Skeletal muscle cell (primary cell): ENCODE measurements at regions not wholly inside any gene's neighbourhood (a gene's known extent, or its start where the extent isn't known, plus 50 kb on each side); places are given as distances from the start of the nearest gene placed in this dataset.

Experiments used
- DNase-seq: peaks from one replicate; pipeline ENCODE4 v3.0.0-alpha.2; 2010; ENCODE audit warnings: low read depth
- H3K4me3 ChIP-seq: 2 replicates; pipeline ENCODE4 v1.5.1; 2011; ENCODE audit warnings: low read depth, mild to moderate bottlenecking, control low read depth, low read length, moderate library complexity

DNA sequence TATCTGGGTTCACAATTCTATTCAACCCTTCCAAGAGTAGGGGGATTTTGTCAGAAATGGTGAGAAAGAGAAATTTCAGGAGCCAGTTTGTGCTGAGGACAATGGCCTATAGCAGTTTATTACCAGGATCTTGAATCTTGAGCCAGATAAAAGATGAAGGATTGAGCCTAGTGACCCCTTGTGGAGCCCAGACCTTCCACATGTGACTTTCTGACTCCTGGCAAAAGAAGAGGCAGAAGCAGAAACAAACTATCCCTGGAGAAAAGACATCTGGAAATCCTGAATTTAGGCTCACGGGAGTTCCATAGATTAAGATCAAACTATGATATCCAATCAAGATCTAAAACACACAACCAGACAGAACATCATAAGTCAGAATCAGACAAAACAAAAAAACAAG is 60.9 kb upstream of the CHRM2 start:
- DNase-seq: no peak
- H3K4me3 ChIP-seq: no peak overlapping the region

DNA sequence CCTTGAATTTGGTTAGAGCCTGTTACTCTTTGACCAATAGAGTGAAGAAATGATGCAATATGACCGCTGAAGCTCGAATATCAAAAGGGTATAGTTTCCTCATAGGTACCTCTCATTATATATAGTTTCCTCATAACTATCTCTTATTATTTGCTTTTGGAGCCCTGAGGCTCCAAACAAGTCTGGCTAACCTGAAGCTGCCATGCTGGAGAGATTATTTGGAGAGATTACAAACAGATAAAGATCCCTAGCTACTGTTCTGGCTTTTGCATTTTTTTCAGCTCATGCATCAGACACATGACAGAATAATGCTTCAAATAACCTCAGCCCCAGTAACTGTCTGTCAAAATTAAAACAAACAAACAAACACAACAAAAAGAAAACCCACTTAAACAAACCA is 65.4 kb upstream of the CHRM2 start:
- no peak overlapping the region for H3K4me3 ChIP-seq
- no peak for DNase-seq

DNA sequence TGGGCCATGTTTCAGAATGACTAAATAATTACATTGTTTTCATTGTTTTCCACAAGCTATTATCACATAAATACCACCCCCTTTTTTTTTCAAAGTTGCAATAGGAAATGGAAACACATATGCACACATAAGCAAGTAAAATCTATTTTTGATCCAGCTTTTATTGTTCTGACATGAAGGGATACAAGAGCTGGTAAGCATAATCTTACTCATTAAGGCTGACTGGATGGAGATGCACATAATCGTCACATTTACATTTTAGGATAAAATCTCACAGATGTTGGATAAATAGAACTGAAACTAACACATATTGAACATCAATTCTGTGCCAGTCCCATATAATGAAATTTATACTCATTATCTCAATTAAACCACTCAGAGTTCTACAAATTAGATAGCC is 84.5 kb upstream of the CHRM2 start:
- DNase-seq: no peak
- no peak overlapping the region for H3K4me3 ChIP-seq

DNA sequence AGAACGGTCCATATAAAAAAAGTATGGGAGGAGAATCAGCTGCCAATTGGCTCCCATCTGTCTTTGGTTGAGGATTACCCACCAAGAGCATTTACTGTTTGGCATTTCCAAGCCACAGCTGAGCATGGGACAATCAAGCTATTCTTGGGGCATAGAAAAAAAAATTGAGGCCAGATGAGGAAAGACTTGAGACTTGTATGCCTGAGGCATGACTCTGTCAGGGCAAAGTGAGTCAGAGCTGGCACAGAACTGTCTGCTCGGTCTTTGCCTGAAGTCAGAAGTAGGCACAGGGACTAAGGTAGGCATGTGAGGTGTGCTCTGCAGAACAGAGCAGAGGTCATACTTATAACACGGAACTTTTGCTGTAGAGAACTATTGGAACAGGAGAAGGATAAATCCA is 126.5 kb upstream of the CHRM2 start:
- DNase-seq: no peak
- no peak overlapping the region for H3K4me3 ChIP-seq

DNA sequence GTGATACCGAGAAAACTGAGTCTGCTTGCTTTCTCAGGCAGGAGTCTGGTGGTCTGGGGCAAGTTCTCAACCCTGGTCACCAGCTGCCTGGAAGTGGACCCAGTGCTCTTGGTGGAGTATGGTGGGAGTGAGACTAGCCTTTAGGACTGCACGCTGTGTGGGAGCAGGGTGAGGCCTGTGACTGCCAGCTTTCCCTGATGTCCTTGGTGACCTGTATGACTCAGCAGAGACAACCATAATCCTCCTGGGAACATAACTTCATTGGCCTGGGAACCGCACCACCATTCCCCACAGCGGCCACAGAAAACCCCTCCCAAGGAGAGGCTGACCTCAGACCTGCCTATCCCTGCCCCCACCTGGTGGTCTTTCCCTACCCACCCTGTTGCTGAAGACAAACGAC is 139.5 kb upstream of the CHRM2 start:
- H3K4me3 ChIP-seq: no peak overlapping the region
- DNase-seq: no peak

DNA sequence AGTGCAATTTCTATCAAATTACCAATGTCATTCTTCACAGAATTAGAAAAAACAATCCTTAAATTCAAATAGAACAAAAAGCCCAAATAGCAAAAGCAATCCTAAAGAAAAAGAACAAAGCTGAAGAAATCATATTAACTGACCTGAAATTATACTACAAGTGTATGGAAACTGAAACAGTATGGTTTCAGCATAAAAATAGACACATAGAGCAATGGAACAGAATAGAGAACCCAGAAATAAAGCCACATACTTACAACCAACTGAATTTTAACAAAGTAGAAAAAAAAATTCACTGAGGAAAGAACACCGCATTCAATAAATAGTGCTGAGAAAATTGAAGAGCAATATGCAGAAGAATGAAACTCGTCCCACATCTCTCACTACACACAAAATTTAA is 142.0 kb upstream of the CHRM2 start:
- DNase-seq: no peak
- no peak overlapping the region for H3K4me3 ChIP-seq

DNA sequence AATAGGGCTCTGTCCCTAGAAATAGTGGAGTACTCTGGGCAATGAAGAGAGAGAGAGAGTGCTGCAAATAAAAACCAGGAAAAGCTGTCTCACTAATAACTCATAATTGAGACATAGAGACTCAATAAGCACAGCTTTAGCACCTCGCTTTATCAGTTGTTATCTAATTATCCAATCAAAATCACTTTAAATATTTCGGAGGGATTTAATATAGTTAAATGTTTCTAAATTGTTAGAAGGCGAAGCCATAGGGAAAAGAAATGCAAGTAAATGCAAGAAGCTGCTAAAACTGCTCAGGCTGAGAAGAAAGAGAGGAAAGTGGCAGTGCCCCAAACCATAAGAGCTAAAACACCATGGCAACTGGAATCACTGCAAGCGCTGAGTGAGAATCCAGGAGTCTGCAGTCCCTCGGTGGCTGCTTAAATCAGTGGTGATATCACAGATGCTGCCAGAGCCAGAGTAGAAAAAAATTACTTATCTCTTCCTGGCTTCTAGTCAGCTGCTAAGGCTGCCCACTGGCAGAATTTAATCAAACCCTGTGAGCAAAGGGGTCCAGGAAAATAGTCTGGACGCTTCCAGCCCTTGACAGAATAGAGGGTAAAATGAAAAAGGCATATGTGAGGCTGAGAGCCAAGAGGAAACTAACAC is 150.4 kb upstream of the CHRM2 start:
- H3K4me3 ChIP-seq: no peak overlapping the region
- DNase-seq: no peak

DNA sequence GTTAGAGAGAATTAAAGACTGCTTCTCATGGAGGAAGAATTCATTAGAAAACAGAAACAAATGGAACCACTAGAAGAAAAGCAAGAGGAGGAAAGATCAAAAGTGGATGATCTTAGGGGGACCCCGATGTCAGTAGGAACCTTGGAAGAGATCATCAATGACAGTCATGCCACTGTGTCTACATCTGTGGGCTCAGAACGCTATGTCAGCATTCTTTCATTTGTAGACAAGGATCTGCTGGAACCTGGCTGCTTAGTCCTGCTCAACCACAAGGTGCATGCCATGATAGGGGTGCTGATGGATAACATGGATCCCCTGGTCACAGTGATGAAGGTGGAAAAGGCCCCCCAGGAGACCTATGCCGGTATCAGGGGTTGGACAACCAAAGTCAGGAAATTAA is 154.4 kb upstream of the CHRM2 start:
- H3K4me3 ChIP-seq: no peak overlapping the region
- DNase-seq: no peak

DNA sequence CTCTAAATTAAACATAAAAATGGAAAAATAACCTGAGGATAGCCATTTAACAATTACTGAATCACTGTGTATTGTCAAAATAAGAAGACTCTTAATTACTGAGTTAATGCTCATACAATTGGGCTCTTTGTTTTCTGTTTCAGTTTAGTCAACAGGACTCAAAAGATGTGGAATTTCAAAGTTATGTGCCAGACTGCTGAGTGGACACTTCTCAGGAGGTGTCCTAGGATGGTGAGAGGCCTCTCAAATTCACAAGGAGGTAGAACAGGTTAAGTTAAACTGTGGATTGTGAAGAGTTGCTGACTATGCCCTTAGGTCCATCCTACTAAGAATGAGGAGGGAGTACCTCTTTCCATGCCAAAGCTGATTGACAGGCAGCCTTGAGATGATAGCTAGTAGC is 157.7 kb upstream of the CHRM2 start:
- H3K4me3 ChIP-seq: no peak overlapping the region
- DNase-seq: no peak

DNA sequence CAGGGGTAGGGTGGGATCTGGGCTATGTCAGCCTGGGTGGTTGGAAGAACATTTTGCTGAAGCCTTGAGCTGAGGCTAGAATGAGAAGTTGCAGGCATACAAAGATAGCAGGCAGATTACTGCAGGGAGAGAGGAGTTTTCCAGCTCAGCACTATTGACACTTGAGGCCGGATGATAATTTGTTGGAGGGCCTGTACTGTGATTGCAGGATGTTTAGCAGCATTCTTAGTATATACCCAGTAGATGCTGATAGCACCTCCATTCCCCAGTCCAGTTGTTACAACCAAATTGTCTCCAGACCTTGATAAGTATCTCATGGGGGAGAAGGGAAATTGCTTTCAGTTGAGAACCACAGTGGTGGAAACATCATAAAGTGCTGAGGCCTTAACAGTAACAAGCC is 158.6 kb upstream of the CHRM2 start:
- DNase-seq: no peak
- H3K4me3 ChIP-seq: no peak overlapping the region

DNA sequence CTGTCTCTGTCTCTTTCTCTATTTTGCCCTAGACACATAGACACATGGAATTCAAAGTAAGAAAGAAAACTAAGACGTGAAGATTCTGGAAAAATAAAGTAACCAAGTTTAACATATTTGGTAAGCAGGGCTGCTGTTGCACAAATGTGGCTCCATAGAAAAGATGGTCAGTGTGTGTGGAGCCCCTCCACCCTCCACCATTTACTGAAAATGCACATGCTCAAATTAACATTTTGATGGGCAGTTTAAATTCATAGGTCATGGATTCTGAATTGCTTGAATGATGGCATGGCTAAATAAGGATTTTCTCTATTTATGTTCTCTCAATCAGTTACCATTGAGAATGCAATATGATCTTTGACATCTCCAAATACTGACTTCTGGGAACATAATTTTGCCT is 165.5 kb upstream of the CHRM2 start:
- no peak overlapping the region for H3K4me3 ChIP-seq
- DNase-seq: no peak

DNA sequence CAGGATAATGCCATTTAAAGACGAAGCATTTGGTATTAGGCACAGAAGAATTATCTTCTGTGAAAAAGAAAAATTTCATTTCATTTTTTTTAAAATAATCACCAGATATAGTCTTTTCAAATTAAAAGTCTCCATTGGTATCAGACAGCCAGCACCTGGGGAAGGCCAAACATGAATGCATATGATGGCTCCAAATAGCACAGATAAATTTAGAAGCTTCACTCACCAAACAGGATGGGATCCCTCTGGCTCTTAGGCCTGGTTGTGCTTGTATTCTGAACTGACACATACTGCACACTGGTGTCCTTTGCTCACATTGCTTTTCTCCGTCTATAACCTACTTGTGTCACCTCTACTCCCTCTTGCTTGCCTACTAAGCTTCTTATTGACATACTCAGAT is 169.5 kb upstream of the CHRM2 start:
- no peak for DNase-seq
- H3K4me3 ChIP-seq: no peak overlapping the region

DNA sequence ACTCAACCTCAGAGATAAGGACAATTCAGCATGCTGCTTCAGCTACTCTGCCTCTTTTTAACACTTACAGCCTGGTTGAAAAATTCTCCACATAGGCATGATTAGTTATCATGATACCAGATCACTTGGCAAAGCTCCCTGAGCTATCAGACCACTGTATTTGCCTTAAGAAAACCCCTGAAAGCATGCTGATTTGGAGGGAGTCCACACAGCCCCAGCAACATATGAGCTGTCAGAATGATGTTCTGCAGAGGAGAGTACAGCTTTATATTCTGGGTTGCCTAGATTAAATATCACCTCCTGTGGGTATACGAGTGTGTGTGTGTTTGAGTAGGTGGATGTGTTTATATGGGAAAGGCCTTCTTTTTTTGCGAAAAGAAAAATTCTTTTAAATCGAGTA is 170.2 kb upstream of the CHRM2 start:
- no peak for DNase-seq
- no peak overlapping the region for H3K4me3 ChIP-seq

DNA sequence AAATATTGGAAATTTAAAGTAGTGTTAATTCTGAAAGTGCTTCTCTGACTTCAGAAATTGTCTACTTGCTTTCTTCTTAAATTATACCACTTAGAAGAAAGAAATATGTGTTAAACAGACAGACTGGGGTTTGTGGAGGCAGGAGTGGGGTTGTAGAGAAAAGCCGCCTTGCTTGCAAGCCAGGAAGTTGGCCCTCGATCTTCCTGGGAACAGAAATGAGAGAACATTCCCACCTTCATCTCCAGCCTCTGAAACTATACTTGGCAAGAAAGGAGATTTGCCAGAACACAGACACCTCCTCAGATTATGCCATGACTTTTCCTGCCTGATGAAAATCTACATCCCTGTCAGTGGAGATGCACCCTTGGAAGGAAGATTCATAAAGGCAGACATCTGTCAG is 171.2 kb upstream of the CHRM2 start:
- H3K4me3 ChIP-seq: no peak overlapping the region
- no peak for DNase-seq

DNA sequence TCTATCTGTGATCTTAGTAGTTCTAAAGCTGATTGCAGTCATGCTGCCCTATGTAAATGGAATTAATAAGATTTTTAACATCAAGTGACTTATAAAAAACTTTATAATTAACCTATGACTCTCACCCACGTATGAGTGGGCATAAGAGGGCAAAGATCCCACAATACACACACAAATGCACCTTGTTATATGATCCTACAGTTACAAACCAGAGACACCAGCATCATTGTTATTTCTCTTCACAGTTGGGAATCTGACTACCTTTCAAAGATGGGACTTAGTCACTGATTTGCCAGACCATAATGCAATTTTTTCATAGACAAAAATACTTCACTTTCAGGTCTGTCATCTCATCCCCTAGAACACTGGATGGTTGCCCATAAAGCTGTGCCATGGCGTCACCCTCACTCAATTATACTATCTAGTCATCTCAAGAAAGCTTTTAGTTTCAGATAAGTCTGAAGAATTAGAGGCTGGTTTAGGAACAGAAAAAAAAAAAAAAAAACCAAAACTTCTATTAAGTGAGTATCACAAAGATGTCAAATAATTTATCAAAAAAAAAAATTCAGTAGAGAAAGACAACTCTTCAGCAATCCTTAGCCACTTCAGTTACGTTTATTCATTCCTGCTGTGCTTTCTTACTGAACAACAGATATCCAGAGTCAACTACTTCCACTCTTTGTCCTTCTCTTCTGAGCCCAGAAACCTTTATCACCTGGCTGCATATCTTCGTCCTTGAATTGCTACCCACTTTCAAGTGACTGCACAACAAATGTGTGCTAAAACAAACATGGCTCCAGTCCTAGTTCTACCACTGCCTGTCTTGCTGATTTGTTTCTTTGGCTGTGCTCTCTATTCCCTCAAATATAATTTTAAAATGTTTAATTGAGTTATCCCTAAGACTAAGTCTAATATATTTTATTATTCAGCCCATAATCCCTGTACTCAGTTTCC is 175.0 kb upstream of the CHRM2 start:
- no peak overlapping the region for H3K4me3 ChIP-seq
- DNase-seq: no peak

DNA sequence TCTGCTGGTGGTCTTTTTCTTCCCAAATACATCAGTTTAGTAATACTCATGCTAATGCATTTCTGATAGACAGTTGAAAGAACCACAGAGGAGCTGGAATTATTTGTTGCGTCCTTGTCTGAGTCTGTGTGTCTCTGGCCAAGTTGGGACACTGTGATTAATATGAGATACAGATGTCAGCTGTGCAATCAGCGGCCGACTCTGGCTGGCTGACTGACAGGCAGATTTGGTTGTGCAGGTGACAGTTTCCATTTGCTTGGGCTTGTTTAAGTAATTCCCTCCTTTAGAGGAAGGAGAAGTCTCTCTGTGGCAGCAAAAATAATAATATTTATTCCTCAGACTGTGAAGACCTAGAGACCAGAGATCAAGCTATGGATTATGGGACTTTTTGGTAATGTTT is 176.2 kb upstream of the CHRM2 start:
- no peak overlapping the region for H3K4me3 ChIP-seq
- no peak for DNase-seq

DNA sequence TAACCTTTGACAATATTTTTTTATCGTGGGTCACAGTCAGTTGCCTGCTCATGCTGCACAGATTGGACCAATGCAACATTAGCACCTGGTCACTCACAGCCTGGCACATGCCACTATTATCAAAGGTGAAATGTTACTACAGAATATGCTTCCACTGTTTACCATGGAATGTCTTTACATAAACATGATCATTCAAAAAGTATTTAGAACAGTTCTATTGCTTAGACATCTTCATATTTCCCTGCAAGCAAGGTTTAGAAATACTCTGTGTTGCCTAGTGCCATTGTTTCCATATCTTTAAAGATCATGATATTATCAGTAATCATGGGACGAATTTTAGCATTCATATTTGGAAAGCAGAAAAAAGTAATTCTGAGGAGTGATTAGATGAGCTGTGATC is 179.9 kb upstream of the CHRM2 start:
- no peak for DNase-seq
- no peak overlapping the region for H3K4me3 ChIP-seq

DNA sequence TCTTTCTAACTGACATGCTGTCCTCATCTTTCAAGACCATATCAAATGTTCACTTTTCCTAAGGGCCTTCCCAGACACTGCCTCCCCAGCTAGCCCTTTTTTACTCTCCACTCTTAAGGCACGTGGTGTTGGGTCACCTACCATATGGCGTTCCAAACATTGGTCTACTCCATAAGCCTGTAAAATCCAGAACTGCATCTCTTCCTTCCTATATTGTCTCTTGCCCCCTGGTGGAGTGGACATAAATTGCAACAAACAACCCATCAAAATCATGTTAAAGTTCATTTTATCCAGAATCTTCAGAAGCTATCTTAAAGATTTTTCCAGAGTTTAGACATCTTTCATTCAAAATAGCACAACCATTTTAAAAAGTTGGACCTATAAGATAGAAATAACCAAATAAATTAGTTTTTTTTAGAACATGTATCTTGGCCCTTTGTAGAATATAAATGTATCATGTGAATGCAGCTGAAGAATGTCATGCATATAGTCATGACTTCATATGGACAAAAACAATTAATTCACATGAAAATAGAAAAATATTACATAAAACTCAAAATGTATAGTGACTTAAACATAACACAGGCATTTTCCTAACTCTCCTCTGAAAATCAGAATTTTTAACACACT is 180.6 kb upstream of the CHRM2 start:
- DNase-seq: no peak
- H3K4me3 ChIP-seq: no peak overlapping the region

DNA sequence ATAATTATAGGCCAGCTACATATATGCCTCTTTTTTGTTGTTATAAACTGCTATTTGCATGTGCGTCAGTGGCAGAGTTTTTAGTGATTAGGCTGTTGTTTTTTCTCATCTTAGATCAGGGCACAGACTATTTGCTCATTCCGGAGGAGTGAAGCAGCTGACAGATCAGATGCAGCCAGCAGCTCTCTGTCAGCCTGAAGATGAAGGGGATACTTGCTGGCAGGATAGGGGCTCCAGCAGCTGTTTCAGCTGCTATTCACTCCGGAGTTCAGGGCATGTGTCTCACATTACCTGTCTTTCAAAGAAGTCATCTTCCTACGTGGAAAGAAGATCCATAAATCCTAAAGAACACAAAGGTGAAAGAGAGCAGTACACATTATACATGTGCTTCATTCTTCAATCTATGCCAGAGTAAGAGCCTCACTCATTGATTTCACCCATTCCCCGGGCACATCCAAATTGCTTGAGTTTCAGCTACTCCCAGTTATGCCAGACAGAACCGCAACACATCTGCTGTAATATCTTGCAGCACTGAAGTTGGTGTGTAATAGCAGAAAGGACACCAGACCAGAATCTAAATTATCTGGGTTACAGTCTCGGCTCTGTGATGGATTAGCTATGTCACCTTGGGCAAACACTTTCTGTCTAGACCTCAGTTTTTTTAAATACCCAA is 182.8 kb upstream of the CHRM2 start:
- H3K4me3 ChIP-seq: no peak overlapping the region
- no peak for DNase-seq
